Middle frontal gyrus (tissue), 1 donor: ENCODE measurements at regions not wholly inside any gene's neighbourhood (a gene's known extent, or its start where the extent isn't known, plus 50 kb on each side); places are given as distances from the start of the nearest gene placed in this dataset.

Source experiments
- DNase-seq: peaks from one replicate; pipeline ENCODE4 v3.0.0-alpha.2; 2015; ENCODE audit warnings: low spot score; ENCODE audit errors: extremely low spot score

- DNase-seq: no peak
These were observed 94.2 kb downstream of the TMEM174 start for GRCh38 chr5:73266925-73267765.

GRCh38 chr5:73266176-73266738 is 93.3 kb downstream of the TMEM174 start:
- no peak for DNase-seq

GRCh38 chr5:73265641-73266040 is 92.6 kb downstream of the TMEM174 start:
- DNase-seq: no peak

GRCh38 chr5:73264631-73265030 is 91.6 kb downstream of the TMEM174 start:
- DNase-seq: no peak

GRCh38 chr5:73263001-73263710 is 90.2 kb downstream of the TMEM174 start:
- DNase-seq: no peak

- no peak for DNase-seq
These were observed 83.9 kb downstream of the TMEM174 start for GRCh38 chr5:73256862-73257261.

GRCh38 chr5:73256462-73256861 is 83.5 kb downstream of the TMEM174 start:
- DNase-seq: no peak

GRCh38 chr5:73256012-73256411 is 83.0 kb downstream of the TMEM174 start:
- DNase-seq: no peak

GRCh38 chr5:73254642-73255041 is 81.6 kb downstream of the TMEM174 start:
- DNase-seq: no peak

- no peak for DNase-seq
These were observed 80.2 kb downstream of the TMEM174 start for GRCh38 chr5:73253047-73253660.

- no peak for DNase-seq
These were observed 77.7 kb downstream of the TMEM174 start for GRCh38 chr5:73250645-73251044.

- DNase-seq: no peak
These were observed 69.7 kb downstream of the TMEM174 start for GRCh38 chr5:73242735-73243134.

- DNase-seq: no peak
These were observed 65.9 kb downstream of the TMEM174 start for GRCh38 chr5:73238873-73239272.

GRCh38 chr5:73236541-73237128 is 63.6 kb downstream of the TMEM174 start:
- DNase-seq: no peak

GRCh38 chr5:73234204-73234555 is 61.2 kb downstream of the TMEM174 start:
- no peak for DNase-seq

- DNase-seq: no peak
These were observed 60.6 kb downstream of the TMEM174 start for GRCh38 chr5:73233461-73234203.

- DNase-seq: no peak
These were observed 60.1 kb downstream of the TMEM174 start for GRCh38 chr5:73233053-73233460.

- DNase-seq: no peak
These were observed 59.5 kb downstream of the TMEM174 start for GRCh38 chr5:73232266-73233041.

GRCh38 chr5:73231246-73231778 is 58.3 kb downstream of the TMEM174 start:
- DNase-seq: no peak
